Right cardiac atrium (tissue), 5 donors: ENCODE measurements at regions not wholly inside any gene's neighbourhood (a gene's known extent, or its start where the extent isn't known, plus 50 kb on each side); places are given as distances from the start of the nearest gene placed in this dataset.
A peak's percentile ranks its signal among the peaks of the same experiment; 100 is the strongest.
"Not testable (repeated sequence)": the region's sequence is repeated elsewhere in the genome, so short reads cannot be mapped to it uniquely, and the experiment has no call there.

Experiments used
- ATAC-seq, 2 donors: fragments of 200-7000 bp; cut with Tn5 transposase; one replicate each; pipeline versions ENCODE4 v1.8.0 to v1.9.1; 2020; ENCODE audit warnings: moderate library complexity in 2 of 2, mild to moderate bottlenecking in 1 of 2
- DNase-seq, 3 donors: peaks; one replicate each; pipeline ENCODE4 v3.0.0-alpha.2; 2020
- H3K27ac ChIP-seq: one replicate; pipeline ENCODE4 v1.5.1; 2013; ENCODE audit warnings: mild to moderate bottlenecking, low read length, control low read depth, moderate library complexity
- H3K27me3 ChIP-seq: one replicate; pipeline ENCODE4 v1.6.1; 2013; ENCODE audit not compliant: control insufficient read depth, insufficient read depth
- H3K4me1 ChIP-seq: one replicate; pipeline ENCODE4 v1.6.1; 2013; ENCODE audit warnings: low read length; ENCODE audit not compliant: control insufficient read depth, insufficient read depth
- H3K4me3 ChIP-seq: one replicate; pipeline ENCODE4 v1.5.1; 2013; ENCODE audit warnings: low read length, control low read depth
- H3K9me3 ChIP-seq: one replicate; pipeline ENCODE4 v1.6.1; 2013; ENCODE audit warnings: low read length; ENCODE audit not compliant: control insufficient read depth
- WGBS: extraction: QIAGEN DNeasy Blood & Tissue Kit; methylation state at CpG from one replicate; pipeline ENCODE4 v1.1.7; 2013; 5-methylcytosine and 5-hydroxymethylcytosine counted together
- intact Hi-C, 4 donors: fragments of 100-400 bp; cut with DNase I; formaldehyde crosslinking; loops; one replicate each; pipeline versions ENCODE4 v1.11.0 to v1.14.0; 2022 to 2023
- donor health status: healthy with polysubstance abuse.
- donor health status: DM: no; HTN: yes; CAD: no.
- donor health status: DM: no; HTN: no; CAD: no.
- donor health status: DM: no; HTN: yes; CAD: no; lungs with severe emphysema.
- donor health status: DM: yes; HTN: yes; CAD: no.

GRCh38 chrX:109782994-109783700, 50.1 kb upstream of the ACSL4 start:
- 80% methylated on average over 6 of the region's 6 CpGs for WGBS
- Histone ChIP-seq H3K4me3 (no peak overlapping the region), H3K4me1 (no peaks in the 10 kb centered on the region), H3K27ac (no peak overlapping the region), H3K9me3 (no peaks in the 10 kb centered on the region), H3K27me3 (no peaks in the 10 kb centered on the region)
- peak in 1 of 2 donors; percentile 46 for ATAC-seq
- DNase-seq, result no peak
- intact Hi-C loops, result no loop called here

DNA sequence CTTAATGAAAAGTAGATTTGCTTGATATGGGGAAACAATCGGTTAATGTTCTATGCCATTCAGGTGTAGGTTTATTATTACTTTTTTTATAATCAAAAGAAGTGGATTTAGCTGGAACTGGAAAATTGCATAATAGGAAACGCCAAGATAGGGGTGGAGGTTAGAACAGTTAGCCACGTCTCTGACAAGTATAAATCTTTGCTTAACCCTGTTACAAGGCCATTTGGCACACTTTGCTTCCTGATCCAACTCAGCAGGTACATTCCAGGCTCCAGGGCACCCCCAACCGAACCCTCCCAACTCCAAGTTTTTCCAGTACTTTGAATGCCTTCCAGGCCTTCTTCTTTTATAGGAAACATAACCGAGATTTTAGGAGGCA, 50.6 kb upstream of the ACSL4 start:
- peak; percentile 50 to 93 for ATAC-seq
- intact Hi-C loops, result no loop called here

GRCh38 chrX:109785053-109785452, 52.0 kb upstream of the ACSL4 start:
- Histone ChIP-seq H3K27me3 (no peaks in the 10 kb centered on the region), H3K27ac (no peak overlapping the region), H3K4me3 (no peak overlapping the region), H3K9me3 (no peaks in the 10 kb centered on the region), H3K4me1 (no peaks in the 10 kb centered on the region)
- DNase-seq, result no peak
- intact Hi-C loops, result no loop called here
- WGBS, result 88% methylated on average over 4 of the region's 4 CpGs
- no peak for ATAC-seq

More for the DNA sequence above, 50.6 kb upstream of the ACSL4 start:
- 75% methylated on average over 5 of the region's 5 CpGs for WGBS
- peak in 2 of 3 donors; percentile 12 to 41 for DNase-seq
- no peaks in the 10 kb centered on the region for H3K27me3 ChIP-seq
- H3K9me3 ChIP-seq, result no peaks in the 10 kb centered on the region
- H3K4me1 ChIP-seq, result no peaks in the 10 kb centered on the region
- no peak overlapping the region for H3K27ac ChIP-seq
- H3K4me3 ChIP-seq, result no peak overlapping the region

DNA sequence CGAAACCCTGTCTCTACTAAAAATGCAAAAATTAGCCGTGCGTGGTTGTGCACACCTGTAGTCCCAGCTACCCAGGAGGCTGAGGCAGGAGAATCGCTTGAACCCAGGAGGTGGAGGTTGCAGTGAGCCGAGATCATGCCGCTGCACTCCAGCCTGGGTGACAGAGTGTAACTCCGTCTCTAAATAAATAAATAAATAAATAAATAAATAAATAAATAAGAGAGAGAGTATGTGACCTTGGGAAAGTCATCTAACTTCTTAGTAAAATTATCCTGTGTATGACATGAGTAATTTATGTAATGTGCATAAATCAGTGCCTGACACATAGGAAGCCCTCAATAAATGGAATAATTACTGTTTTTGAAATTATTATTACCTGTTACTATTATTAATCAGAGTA, 57.5 kb upstream of the ACSL4 start:
- H3K27me3 ChIP-seq, ATAC-seq, DNase-seq, H3K9me3 ChIP-seq, H3K4me1 ChIP-seq, H3K27ac ChIP-seq, intact Hi-C loops, H3K4me3 ChIP-seq: not testable (repeated sequence)
- WGBS, result 92% methylated on average over 7 of the region's 7 CpGs

DNA sequence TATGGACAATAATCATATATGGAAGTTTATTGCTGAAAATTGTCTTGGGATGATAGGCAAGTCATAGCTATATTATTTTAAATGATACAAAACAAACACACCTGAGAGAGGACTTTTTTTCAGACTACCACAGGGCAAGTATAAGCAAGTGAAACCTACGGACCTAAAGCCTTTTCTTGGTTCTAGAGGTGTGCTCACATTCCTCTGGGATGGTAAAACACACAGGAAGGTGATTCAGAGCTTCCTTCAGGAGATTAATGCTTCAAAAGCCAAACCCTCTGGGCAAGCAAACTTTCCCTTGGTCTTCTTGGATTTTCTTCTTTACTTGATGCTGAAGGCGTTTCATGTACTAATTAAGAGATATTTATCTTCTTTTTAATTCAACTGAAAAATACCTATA, 60.1 kb upstream of the ACSL4 start:
- ATAC-seq (no peak), DNase-seq (no peak)
- Histone ChIP-seq H3K9me3 (no peaks in the 10 kb centered on the region), H3K4me3 (no peak overlapping the region), H3K4me1 (no peaks in the 10 kb centered on the region), H3K27me3 (no peaks in the 10 kb centered on the region), H3K27ac (no peak overlapping the region)
- 72% methylated on average over 2 of the region's 2 CpGs for WGBS
- intact Hi-C loops, result no loop called here

DNA sequence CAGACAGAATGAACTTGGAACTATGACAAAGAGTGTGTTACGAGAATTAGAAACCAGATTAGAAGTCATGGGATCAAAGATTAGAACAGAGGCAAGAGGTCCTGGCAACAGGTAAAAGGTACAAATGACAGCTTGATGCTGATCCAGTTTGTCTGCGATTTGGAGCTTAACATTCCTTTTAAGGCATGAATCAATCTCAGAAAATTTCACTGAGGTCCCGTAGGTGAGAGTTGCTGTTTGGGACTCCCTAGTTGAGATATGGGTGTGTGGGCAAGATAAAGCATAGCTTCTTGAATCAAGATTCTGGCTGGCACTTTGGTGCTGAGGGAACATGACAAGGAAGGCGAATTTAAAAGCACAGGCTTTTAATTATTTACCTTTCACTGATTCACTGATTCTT, 62.6 kb upstream of the ACSL4 start:
- no peak overlapping the region for H3K27ac ChIP-seq
- no peaks in the 10 kb centered on the region for H3K4me1 ChIP-seq
- WGBS, result 88% methylated on average over 4 of the region's 4 CpGs
- H3K4me3 ChIP-seq, result no peak overlapping the region
- ATAC-seq (no peak), DNase-seq (no peak)
- intact Hi-C loops, result no loop called here
- no peaks in the 10 kb centered on the region for H3K27me3 ChIP-seq
- no peaks in the 10 kb centered on the region for H3K9me3 ChIP-seq

- Histone ChIP-seq H3K9me3 (no peaks in the 10 kb centered on the region), H3K4me3 (no peak overlapping the region), H3K27me3 (no peaks in the 10 kb centered on the region), H3K4me1 (no peaks in the 10 kb centered on the region), H3K27ac (no peak overlapping the region)
- intact Hi-C loops, result no loop called here
- ATAC-seq, result no peak
- DNase-seq, result no peak
- WGBS, result 63% methylated on average over 1 of the region's 1 CpG
Observed at GRCh38 chrX:109797311-109797975, 64.4 kb upstream of the ACSL4 start.

- Histone ChIP-seq H3K27me3 (no peaks in the 10 kb centered on the region), H3K9me3 (no peaks in the 10 kb centered on the region), H3K27ac (no peak overlapping the region), H3K4me3 (no peak overlapping the region), H3K4me1 (no peaks in the 10 kb centered on the region)
- WGBS, result 91% methylated on average over 6 of the region's 6 CpGs
- ATAC-seq (no peak), DNase-seq (no peak)
- intact Hi-C loops, result no loop called here
Observed at GRCh38 chrX:109812236-109812635, 79.2 kb upstream of the ACSL4 start.

DNA sequence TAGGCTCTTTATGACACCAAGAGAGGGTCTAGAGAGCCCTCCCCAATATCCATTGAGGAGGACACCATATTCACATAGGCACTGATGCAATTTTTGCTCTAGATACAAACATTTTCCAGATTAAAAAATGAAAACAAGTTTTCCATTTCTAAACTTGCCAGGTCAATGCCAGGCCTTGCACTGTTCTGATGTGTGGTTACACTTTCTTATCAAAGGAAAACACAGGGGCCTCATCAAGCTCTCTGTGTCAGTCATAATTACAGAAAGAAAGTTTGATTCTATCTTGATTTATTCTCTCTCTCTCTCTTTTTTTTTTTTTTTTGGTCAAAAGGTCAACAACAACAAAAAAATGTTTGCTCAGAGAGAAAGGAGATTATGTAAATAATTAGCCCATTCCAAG, 80.2 kb upstream of the ACSL4 start:
- H3K4me1 ChIP-seq, result no peaks in the 10 kb centered on the region
- no peaks in the 10 kb centered on the region for H3K9me3 ChIP-seq
- H3K27ac ChIP-seq, result no peak overlapping the region
- ATAC-seq, result no peak
- intact Hi-C loops, result no loop called here
- DNase-seq, result no peak
- H3K4me3 ChIP-seq, result no peak overlapping the region
- no peaks in the 10 kb centered on the region for H3K27me3 ChIP-seq

DNA sequence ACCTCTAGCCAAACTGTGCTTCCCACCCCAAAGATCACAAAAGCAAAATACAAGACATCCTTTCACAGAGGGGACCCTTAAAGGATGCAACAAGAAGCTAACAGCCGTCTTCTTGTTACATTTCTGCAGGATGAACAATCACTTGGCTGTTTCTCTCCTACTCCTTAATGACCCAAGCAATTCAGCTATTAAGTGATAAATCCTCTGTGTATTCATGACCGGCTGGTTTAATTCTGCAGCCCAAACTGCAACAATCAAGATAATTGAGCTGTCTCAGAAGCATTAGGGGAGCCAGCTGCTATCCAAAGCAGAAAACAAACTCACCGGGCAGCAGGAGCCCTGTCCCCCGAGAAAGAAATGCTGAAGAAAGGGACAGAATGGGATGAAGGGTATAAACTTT, 85.9 kb upstream of the ACSL4 start:
- Histone ChIP-seq H3K27ac (no peak overlapping the region), H3K9me3 (no peaks in the 10 kb centered on the region), H3K4me3 (no peak overlapping the region), H3K27me3 (no peaks in the 10 kb centered on the region), H3K4me1 (peaks cover 2% of the 10 kb centered on the region)
- 48% methylated on average over 4 of the region's 4 CpGs for WGBS
- DNase-seq, result no peak
- intact Hi-C loops, result no loop called here
- no peak for ATAC-seq

- Histone ChIP-seq H3K4me1 (peaks cover 2% of the 10 kb centered on the region), H3K27ac (no peak overlapping the region), H3K4me3 (no peak overlapping the region), H3K9me3 (no peaks in the 10 kb centered on the region), H3K27me3 (no peaks in the 10 kb centered on the region)
- no peak for ATAC-seq
- no peak for DNase-seq
- 47% methylated on average over 4 of the region's 4 CpGs for WGBS
- intact Hi-C loops, result no loop called here
Observed at GRCh38 chrX:109822861-109823260, 89.8 kb upstream of the ACSL4 start.
